Neutrophil (primary cell): ENCODE measurements at regions not wholly inside any gene's neighbourhood (a gene's known extent, or its start where the extent isn't known, plus 50 kb on each side); places are given as distances from the start of the nearest gene placed in this dataset.
"Not testable (repeated sequence)": the region's sequence is repeated elsewhere in the genome, so short reads cannot be mapped to it uniquely, and the experiment has no call there.

Source experiments
- H3K27ac ChIP-seq: fragments of 200-600 bp; sonication (generic); 2 replicates; pipeline ENCODE4 v1.5.1; 2016; ENCODE audit warnings: mild to moderate bottlenecking, moderate library complexity
- H3K27me3 ChIP-seq: fragments of 200-600 bp; sonication (generic); 2 replicates; pipeline ENCODE4 v1.6.0; 2016; ENCODE audit warnings: mild to moderate bottlenecking
- H3K36me3 ChIP-seq: fragments of 200-600 bp; sonication (generic); 2 replicates; pipeline ENCODE4 v1.5.1; 2017
- H3K4me1 ChIP-seq, 2 experiments: fragments of 200-600 bp in 1 of 2; sonication (generic) in 1 of 2; 1 replicate in 1 of 2; 2 replicates in 1 of 2; pipeline versions ENCODE4 v1.5.1 to v1.6.1; 2013 to 2016; ENCODE audit warnings: low read depth in 1 of 2, low read length in 1 of 2, mild to moderate bottlenecking in 1 of 2, moderate library complexity in 1 of 2; ENCODE audit not compliant: control insufficient read depth in 1 of 2, insufficient read depth in 1 of 2
- H3K4me3 ChIP-seq, 2 experiments: fragments of 200-600 bp in 1 of 2; sonication (generic) in 1 of 2; 1 replicate in 1 of 2; 2 replicates in 1 of 2; pipeline ENCODE4 v1.5.1; 2013 to 2016; ENCODE audit warnings: low read depth in 1 of 2, low read length in 1 of 2, mild to moderate bottlenecking in 1 of 2, moderate library complexity in 1 of 2
- H3K9me3 ChIP-seq: fragments of 200-600 bp; sonication (generic); 2 replicates; pipeline ENCODE4 v1.5.1; 2016
- TF ChIP-seq, protein P1 (sequence below): fragments of 200-600 bp; sonication (generic); IDR thresholded peaks from 2 replicates; pipeline ENCODE4 v1.5.1; 2016; ENCODE audit warnings: antibody characterized with exemption

DNA sequence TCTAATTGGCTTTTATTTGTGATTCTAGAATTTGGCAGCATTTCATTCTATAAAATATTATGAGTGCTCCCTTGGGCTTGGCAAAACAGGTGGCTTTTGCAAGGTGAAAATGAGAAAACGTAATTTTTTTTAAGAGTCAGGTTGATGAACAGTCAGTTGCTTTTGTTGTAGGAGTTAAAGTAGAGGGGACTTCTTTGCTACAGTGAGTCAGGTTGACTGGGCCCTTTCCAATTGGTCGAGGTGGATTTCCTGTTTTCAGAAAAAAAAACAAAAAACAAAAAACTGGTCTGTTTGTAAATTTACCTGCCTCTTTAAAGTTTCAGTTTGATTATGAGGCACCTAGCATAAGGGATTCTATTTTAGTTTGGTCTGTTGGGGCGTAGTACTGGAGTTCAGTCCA lies 1469.4 kb upstream of the GBE1 start:
- H3K4me1 ChIP-seq = no peaks in the 10 kb centered on the region
- TF ChIP-seq, protein P1, sequence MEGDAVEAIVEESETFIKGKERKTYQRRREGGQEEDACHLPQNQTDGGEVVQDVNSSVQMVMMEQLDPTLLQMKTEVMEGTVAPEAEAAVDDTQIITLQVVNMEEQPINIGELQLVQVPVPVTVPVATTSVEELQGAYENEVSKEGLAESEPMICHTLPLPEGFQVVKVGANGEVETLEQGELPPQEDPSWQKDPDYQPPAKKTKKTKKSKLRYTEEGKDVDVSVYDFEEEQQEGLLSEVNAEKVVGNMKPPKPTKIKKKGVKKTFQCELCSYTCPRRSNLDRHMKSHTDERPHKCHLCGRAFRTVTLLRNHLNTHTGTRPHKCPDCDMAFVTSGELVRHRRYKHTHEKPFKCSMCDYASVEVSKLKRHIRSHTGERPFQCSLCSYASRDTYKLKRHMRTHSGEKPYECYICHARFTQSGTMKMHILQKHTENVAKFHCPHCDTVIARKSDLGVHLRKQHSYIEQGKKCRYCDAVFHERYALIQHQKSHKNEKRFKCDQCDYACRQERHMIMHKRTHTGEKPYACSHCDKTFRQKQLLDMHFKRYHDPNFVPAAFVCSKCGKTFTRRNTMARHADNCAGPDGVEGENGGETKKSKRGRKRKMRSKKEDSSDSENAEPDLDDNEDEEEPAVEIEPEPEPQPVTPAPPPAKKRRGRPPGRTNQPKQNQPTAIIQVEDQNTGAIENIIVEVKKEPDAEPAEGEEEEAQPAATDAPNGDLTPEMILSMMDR = no peak
- no peaks in the 10 kb centered on the region for H3K27me3 ChIP-seq
- H3K9me3 ChIP-seq = no peaks in the 10 kb centered on the region
- H3K36me3 ChIP-seq = no peaks in the 10 kb centered on the region
- H3K4me3 ChIP-seq = no peak overlapping the region
- no peak overlapping the region for H3K27ac ChIP-seq

DNA sequence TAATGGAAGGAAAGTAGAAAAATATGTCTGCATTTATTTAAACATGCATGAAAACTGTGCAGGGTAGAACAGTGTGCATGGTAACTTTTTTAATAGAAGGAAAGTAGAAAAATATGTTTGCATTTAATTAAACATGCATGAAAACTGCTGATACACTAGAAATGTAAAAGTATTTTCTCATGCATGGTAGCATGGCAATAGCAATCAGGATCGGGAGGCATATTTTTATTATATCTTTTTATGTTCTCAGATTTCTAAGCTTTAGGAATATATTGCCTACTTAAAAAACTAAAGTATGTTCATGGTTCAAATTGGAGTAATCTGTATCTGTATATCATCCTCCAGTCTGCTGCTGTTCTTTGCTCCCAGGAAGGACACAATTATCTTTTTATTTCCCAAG lies 1468.9 kb upstream of the GBE1 start:
- Histone ChIP-seq H3K4me3 (no peak overlapping the region), H3K27me3 (no peaks in the 10 kb centered on the region), H3K27ac (no peak overlapping the region), H3K36me3 (no peaks in the 10 kb centered on the region), H3K9me3 (no peaks in the 10 kb centered on the region), H3K4me1 (no peaks in the 10 kb centered on the region)
- TF ChIP-seq, protein P1 = no peak

DNA sequence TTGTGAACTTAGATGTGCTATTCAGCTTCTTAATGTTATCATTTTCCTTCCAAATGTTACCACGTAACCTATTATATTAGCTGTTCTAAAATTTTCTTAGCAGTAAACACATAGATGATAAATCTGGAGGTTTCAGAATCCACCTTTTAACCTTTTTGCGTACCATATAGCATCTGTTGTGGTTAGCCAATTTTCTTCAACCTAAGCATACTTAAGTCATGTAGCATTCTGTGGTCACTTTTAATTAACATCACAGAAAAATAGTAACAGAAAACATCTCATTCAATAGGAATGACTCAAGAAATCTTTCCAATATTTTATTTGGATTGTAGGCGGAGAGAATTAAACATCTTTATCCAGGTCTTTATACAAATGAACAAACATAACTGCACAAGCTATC lies 1465.3 kb upstream of the GBE1 start:
- no peak overlapping the region for H3K4me3 ChIP-seq
- H3K36me3 ChIP-seq = no peaks in the 10 kb centered on the region
- H3K27me3 ChIP-seq = no peaks in the 10 kb centered on the region
- no peak overlapping the region for H3K27ac ChIP-seq
- H3K9me3 ChIP-seq = no peaks in the 10 kb centered on the region
- TF ChIP-seq, protein P1 = no peak
- no peaks in the 10 kb centered on the region for H3K4me1 ChIP-seq

DNA sequence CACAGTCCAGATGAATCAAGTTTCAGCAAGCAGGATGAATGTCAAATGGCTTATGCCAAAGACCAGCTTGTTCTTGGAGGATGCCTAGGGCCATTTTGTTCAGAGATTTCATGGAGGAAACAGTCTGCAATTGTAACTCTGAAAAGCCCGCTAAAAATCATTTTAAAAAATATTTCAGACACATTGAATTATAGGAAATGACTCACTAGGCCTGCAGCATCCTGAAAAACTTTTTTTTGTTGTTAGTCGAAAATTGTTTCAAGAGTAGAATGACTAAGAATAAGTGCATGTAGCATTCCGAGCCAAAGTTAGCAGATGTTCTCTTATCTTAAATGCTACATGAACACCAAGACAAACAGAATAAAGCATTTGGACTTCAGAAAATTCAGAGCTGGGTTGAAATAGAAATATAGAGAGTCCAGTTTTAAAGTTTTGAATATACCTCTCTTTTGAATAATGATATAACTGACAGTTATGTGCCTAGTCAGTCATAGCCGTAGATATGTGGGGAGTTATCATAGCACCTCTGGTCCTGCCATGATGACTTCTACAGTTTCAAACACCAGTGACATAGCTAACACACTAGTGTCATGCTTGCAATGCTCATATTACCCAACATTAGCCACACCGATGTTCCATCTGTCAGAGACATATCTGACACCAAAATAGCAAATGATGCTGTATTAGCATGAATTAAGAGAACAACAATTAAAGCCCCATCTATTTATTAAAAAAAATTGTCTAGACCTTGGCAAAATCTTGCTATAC lies 1462.8 kb upstream of the GBE1 start:
- H3K27ac ChIP-seq = no peak overlapping the region
- H3K36me3 ChIP-seq = no peaks in the 10 kb centered on the region
- H3K4me3 ChIP-seq = no peak overlapping the region
- H3K9me3 ChIP-seq = no peaks in the 10 kb centered on the region
- H3K27me3 ChIP-seq = no peaks in the 10 kb centered on the region
- TF ChIP-seq, protein P1 = no peak
- no peaks in the 10 kb centered on the region for H3K4me1 ChIP-seq

DNA sequence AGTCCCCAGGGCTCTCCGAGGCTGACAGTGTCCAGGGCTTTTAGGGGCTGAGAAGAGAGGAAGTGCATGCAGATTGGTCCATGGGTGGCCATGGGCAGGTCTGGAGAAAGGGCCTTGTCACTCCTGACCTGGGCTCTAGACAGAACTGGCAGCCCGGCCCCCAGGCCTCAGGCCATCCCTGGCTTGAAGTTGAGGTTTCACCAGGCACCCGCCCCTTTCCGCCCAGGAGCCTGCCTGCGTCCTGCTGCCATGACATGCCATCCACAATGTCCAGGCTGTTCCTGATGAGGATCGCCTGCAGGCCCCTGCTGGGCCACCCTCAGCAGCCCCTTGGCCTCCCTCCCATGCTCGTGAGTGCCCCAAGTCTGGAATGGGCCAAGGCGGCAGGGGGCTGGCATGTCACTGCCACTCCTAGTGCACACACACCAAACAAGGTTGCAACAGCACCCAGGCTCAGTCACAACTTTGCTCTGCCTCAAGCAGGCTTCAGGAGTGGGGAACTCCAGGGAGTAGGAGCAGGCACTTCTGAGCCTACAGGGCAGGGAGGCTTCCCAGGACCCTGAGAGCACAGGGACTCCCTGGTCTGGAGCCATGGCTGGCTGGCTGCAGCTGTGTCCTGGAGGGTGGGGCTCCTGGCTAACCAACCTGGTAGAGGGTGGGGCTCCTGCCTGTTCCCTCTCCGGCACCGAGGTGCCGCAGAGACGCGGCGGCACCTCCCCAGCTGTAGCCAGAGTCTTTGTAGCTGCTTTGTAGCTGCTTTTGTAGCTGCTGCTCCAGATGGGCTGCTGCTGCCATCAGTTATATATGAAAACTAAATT lies 1457.1 kb upstream of the GBE1 start:
- H3K27me3 ChIP-seq = no peaks in the 10 kb centered on the region
- H3K4me3 ChIP-seq = no peak overlapping the region
- H3K4me1 ChIP-seq = no peaks in the 10 kb centered on the region
- H3K36me3 ChIP-seq = no peaks in the 10 kb centered on the region
- TF ChIP-seq, protein P1 = no peak
- H3K9me3 ChIP-seq = no peaks in the 10 kb centered on the region
- H3K27ac ChIP-seq = no peak overlapping the region

DNA sequence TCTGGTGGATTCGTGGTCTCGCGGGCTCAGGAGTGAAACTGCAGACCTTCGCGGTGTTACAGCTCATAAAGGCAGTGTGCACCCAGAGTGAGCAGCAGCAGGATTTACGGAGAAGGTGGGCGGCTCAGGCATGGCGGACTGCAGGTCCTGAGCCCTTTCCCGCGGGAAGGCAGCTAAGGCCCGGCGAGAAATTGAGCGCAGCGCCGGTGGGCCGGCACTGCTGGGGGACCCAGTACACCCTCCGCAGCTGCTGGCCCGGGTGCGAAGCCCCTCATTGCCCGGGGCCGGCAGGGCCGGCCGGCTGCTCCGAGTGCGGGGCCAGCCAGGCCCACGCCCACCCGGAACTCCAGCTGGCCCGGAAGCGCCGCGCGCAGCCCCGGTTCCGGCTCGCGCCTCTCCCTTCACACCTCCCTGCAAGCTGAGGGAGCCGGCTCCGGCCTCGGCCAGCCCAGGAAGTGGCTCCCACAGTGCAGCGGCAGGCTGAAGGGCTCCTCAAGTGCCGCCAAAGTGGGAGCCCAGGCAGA lies 1456.2 kb upstream of the GBE1 start:
- not testable (repeated sequence) for H3K4me1 ChIP-seq, H3K27me3 ChIP-seq, H3K27ac ChIP-seq, H3K4me3 ChIP-seq, H3K36me3 ChIP-seq, H3K9me3 ChIP-seq
